ENCODE measurements at regions not wholly inside any gene's neighbourhood (a gene's known extent, or its start where the extent isn't known, plus 50 kb on each side); places are given as distances from the start of the nearest gene placed in this dataset.

DNA sequence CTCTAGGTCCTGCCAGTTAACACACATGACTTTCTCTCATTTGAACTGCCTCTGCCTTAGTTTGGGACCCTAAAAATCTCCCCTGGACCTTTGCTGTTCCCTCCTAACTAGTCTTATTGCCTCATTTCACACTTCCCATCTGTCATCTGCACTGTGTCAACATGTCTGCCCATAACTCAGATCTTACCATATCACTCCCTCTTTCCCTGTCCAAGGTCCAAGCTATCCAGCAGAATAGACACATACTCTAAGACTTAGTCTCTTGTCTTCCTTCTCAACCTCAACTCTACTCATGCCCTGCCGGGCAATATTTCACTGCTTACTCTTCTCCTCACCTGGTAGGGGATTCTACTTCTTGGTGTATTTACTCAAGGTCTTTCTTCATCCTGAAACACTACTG is 79.5 kb upstream of the DAB1 start:
- DNase-seq (ENCODE audit: extremely low spot score in 2 of 2), result no peak
- Histone ChIP-seq H3K4me3 (no peak overlapping the region), H3K27ac (no peak overlapping the region), H3K9me3 (no peaks in the 10 kb centered on the region), H3K27me3 (no peaks in the 10 kb centered on the region), H3K36me3 (no peaks in the 10 kb centered on the region), H3K4me1 (no peaks in the 10 kb centered on the region)
- TF ChIP-seq, protein P1, sequence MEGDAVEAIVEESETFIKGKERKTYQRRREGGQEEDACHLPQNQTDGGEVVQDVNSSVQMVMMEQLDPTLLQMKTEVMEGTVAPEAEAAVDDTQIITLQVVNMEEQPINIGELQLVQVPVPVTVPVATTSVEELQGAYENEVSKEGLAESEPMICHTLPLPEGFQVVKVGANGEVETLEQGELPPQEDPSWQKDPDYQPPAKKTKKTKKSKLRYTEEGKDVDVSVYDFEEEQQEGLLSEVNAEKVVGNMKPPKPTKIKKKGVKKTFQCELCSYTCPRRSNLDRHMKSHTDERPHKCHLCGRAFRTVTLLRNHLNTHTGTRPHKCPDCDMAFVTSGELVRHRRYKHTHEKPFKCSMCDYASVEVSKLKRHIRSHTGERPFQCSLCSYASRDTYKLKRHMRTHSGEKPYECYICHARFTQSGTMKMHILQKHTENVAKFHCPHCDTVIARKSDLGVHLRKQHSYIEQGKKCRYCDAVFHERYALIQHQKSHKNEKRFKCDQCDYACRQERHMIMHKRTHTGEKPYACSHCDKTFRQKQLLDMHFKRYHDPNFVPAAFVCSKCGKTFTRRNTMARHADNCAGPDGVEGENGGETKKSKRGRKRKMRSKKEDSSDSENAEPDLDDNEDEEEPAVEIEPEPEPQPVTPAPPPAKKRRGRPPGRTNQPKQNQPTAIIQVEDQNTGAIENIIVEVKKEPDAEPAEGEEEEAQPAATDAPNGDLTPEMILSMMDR (IDR thresholded peaks at IDR 0.05), result no peak
- intact Hi-C loops (cut with DNase I), result no loop called here

DNA sequence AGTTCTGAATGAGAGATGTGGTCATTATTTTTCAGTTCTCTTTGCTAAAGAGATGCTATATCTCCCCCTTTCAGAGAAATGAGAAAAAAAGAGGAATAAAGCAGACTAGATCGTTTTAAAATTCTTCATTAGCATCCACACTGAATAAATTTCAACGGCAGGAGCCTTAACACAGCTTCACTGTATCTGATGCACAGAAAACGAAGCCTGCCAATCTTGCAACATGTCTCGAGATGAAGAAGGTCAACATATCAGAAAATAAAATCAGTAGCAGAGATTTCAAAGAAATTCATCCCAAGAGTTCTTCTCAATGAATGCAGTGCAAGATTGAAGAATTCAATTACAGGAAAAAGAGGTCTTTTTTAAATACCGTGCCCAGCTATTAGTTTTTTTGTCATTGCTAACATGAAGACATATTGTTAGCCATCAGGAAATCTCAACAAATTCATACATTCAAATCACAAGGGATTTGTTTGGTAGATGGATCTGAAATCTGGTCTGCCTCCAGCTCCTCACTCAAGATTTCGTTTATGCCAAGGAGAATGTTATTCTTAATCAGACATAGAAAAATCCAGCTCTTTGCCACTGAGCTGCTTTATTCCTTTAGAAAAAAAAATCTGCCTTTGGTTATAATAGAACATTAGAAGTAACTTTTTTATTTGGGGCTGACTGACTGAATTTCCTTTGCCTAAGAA is 76.4 kb upstream of the DAB1 start:
- DNase-seq (ENCODE audit: extremely low spot score in 2 of 2), result no peak
- no peaks in the 10 kb centered on the region for H3K4me1 ChIP-seq
- intact Hi-C loops (cut with DNase I), result no loop called here
- no peak overlapping the region for H3K27ac ChIP-seq
- H3K27me3 ChIP-seq, result no peaks in the 10 kb centered on the region
- no peaks in the 10 kb centered on the region for H3K36me3 ChIP-seq
- H3K9me3 ChIP-seq, result no peaks in the 10 kb centered on the region
- H3K4me3 ChIP-seq, result no peak overlapping the region
- TF ChIP-seq, protein P1 (IDR thresholded peaks at IDR 0.05), result no peak
- no peak for TF ChIP-seq POLR2AphosphoS5 (IDR thresholded peaks at IDR 0.05; ENCODE audit: insufficient read depth in 1 of 2, low read depth in 1 of 2)
- TF ChIP-seq POLR2A (IDR thresholded peaks at IDR 0.05), result no peak

DNA sequence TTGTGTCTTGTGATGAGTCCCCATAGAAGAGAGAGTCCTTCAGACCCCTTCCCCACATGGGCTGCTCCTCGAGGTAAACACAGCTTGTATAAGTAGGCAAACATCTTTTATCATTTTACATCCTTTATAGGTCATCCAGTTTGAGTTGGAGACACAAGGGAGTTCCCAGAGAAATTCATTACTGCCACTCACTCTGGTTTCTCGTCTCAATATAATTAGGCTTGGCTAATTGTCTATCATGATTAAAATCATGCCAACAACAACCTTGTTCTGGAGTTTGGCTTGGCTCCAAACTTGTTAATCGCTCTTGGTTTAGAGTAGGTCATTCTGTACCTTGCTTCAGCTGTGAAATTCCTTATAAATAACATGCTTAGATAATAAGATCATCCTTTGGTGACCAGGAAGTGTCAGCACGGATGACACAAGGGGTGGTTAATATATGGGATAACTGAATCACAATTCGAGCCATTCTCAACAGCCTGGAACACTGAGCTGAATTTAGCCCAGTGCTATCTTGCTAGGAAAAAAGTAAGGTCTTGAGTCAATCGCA is 70.7 kb upstream of the DAB1 start:
- no peak overlapping the region for H3K27ac ChIP-seq
- no peak overlapping the region for H3K4me3 ChIP-seq
- H3K9me3 ChIP-seq, result no peaks in the 10 kb centered on the region
- H3K27me3 ChIP-seq, result no peaks in the 10 kb centered on the region
- TF ChIP-seq, protein P1 (IDR thresholded peaks at IDR 0.05), result no peak
- TF ChIP-seq POLR2A (IDR thresholded peaks at IDR 0.05), result no peak
- TF ChIP-seq POLR2AphosphoS5 (IDR thresholded peaks at IDR 0.05; ENCODE audit: insufficient read depth in 1 of 2, low read depth in 1 of 2), result no peak
- intact Hi-C loops (cut with DNase I), result no loop called here
- no peaks in the 10 kb centered on the region for H3K36me3 ChIP-seq
- no peak for DNase-seq (ENCODE audit: extremely low spot score in 2 of 2)
- no peaks in the 10 kb centered on the region for H3K4me1 ChIP-seq

DNA sequence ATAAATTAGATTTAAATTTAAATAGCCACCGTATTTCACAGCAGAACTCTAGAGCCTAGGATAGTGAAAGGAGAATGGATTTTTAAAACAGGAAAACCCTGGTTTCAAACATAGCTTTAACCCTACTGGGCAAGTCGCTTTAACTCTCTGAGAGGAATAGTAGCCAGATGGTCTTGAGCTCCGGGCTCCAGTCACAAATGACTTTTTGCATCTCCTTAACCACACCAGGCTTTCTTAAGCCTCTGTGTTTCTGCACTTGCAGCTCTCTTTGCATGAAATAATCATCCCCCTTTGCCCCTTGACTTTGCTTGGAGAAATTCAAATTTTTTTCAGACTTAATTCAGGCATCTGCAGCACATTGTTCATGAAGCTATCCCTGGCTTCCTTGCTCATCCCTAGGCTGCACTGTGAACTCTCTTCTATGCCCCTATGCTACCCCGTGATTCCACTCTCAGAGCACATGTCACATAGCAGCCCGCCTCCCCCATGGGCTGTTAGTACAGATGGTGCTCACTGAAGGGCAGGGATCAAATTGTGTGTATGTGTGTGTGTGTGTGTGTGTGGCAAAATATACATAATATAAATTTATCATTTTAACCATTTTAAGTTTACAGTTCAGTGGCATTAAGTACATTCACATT is 68.8 kb upstream of the DAB1 start:
- H3K4me3 ChIP-seq, result no peak overlapping the region
- TF ChIP-seq POLR2A (IDR thresholded peaks at IDR 0.05) (no peak), POLR2AphosphoS5 (IDR thresholded peaks at IDR 0.05; ENCODE audit: insufficient read depth in 1 of 2, low read depth in 1 of 2) (no peak)
- TF ChIP-seq, protein P1 (IDR thresholded peaks at IDR 0.05), result no peak

More for the DNA sequence above, 68.8 kb upstream of the DAB1 start:
- H3K27ac ChIP-seq, result no peak overlapping the region
- no peak for DNase-seq (ENCODE audit: extremely low spot score in 2 of 2)
- no peaks in the 10 kb centered on the region for H3K9me3 ChIP-seq
- no peaks in the 10 kb centered on the region for H3K27me3 ChIP-seq
- H3K4me1 ChIP-seq, result no peaks in the 10 kb centered on the region
- no peaks in the 10 kb centered on the region for H3K36me3 ChIP-seq
- intact Hi-C loops (cut with DNase I), result no loop called here

Measured in vagina (tissue), 2 donors.